NCI-H2029 (cell line): ENCODE measurements at regions not wholly inside any gene's neighbourhood (a gene's known extent, or its start where the extent isn't known, plus 50 kb on each side); places are given as distances from the start of the nearest gene placed in this dataset.
"Not testable (repeated sequence)": the region's sequence is repeated elsewhere in the genome, so short reads cannot be mapped to it uniquely, and the experiment has no call there.

Experiments
- DNase-seq: peaks from one replicate; lab custom pipeline; 2025; lab: John Stamatoyannopoulos, UW

DNA sequence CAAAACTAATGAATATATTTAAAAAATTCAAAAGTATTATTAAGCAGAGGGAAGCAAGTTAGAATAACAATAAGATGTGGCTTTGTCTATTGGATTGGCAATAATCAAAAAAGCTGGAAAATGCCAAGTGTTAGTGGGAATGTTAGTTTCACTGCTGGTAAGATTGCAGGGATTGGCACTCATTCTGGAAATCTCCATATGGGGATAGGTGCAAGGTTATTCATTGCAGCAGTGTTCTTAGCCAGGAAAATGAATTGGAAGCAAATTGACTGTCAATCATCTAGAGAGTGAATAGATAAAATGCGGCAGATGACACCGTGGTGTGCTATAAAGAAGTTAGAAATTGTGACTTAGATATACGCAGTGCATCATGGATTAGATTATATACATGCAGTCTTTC lies 1615.5 kb upstream of the PCDH7 start:
- DNase-seq = no peak

DNA sequence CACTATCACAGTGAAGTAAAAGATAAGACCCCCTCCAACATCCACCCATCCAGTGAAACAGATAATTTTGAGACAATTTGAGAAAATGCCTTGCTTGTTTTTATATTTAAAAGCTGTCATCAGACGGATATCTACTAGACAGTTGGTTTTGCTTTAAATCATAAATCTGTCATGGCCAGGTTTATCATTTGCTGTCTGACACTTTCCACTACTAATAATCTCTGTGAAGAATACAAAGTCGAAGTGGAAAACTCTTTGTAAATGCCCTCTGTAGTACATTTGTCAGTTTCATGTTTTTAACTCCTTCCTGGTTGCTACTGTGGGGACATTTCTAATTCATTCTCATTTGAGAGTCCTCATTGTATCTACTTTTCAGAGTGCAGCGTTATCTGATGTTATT lies 1606.2 kb upstream of the PCDH7 start:
- no peak for DNase-seq

DNA sequence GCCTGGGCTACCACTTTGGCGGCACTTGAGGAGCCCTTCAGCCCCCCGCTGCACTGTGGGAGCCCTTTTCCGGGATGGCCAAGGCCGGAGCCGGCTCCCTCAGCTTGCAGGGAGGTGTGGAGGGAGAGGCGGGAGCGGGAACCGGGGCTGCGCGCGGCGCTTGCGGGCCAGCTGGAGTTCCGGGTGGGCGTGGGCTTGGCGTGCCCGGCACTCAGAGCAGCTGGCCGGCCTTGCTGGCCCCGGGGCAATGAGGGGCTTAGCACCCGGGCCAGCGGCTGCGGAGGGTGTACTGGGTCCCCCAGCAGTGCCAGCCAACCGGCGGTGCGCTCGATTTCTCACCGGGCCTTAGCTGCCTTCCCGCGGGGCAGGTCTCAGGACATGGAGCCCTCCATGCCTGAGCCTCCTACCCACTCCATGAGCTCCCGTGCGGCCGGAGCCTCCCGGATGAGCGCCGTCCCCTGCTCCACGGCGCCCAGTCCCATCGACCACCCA lies 1602.9 kb upstream of the PCDH7 start:
- not testable (repeated sequence) for DNase-seq

DNA sequence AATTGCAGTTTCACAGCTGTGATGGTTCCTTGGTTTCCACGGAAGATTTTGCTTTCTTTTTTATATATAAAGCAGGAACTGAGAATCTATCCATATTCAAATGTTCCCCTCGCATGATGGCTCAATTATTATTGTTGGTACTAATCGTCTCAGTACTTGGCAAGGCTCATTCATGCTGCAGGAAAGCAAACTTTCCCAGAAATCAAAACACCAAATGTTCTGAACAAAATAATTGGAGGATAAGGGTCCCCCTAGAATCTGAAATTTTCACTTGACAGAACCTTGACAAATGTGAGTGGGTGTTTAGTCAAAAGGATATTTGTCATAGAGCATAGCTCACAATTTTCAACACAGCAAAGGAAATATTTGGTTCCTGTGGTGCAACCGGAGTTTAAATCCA lies 1598.6 kb upstream of the PCDH7 start:
- no peak for DNase-seq

DNA sequence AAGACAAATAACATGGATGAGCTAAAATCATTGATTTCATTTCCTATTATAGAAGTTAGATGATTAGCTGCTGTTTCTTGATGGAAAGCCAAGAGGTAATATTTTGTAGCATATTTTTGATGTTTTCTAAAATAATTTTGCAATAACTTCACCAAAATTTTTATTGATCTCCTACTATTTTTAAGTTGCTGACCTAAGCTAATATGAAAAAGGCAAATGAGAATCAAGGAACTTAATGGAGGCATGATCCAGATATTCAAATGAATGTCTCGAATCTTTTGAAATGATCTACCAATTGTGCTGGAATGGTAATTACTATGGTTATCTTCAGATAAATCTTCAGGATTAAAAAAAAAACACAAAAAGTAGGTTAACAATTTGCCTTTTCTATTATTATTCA lies 1591.4 kb upstream of the PCDH7 start:
- no peak for DNase-seq

DNA sequence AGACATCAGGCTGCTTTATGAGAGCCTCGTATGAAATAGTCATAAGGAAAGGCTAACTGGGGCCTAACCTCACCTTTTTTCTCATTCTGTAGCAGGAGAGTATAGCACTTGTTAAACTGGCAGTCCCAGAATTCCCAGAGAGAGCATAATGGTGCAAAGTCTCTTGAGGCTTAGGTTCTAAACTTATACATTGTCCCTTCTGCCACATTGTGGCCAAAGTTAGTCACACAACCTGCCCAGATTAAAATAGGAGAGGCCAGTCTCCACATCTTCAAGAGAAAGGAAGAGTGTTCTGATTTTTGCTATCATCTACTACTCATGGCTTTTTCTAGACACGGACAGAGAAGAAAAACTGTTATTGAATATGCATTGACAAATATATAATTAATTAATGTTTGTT lies 1588.9 kb upstream of the PCDH7 start:
- no peak for DNase-seq

DNA sequence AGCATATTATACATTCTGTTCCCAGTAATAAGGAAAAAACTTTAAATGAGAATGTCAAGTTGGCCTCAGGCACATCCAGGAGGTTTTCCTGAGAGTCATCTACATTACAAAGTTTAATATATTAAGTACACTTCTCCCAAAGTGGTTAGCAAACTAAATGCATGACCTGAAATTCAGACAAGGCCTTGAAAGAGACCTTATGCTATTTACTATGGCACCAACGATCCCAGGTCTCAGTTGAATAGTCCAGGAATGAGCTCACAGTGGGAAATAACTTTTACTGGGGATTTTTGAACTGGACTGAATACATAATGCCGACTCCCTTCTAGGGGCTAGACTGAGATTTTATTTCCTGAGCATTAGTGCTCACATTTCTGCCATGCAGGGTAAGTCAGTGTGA lies 1577.5 kb upstream of the PCDH7 start:
- no peak for DNase-seq

DNA sequence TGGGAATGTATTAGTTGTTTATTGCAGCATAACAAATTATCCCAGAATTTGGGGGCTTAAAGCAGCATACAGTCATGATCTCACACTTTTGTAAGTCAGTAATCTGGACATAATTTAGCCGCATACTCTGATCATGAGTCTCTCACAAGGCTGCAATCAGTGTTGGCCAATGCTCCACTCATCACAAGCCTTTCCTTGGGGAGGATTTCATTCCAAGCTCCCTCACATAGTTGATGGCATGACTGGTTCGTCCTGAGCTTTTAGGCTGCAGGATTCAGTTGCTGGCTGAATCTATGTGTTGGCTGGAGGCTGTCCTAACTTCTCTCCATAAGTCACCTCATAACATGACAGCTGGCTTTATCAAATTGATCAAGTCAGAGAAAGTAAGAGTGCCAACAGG lies 1568.6 kb upstream of the PCDH7 start:
- DNase-seq = no peak

DNA sequence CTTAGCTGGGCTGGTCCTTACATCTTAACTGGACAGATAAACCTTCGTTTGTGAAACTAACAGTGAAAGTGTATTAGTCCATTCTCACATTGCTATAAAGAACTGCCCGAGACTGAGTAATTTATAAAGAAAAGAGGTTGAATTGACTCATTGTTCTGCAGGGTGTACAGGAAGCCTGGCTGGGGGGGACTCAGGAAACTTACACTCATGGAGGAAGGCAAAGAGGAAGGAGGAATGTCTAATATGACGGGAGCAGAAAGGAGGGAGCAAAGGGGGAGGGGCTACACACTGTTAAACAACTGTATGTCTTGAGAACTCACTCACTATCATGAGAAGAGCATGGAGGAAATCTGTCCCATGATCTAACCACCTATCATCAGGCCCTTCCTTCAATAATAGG lies 1566.5 kb upstream of the PCDH7 start:
- no peak for DNase-seq

DNA sequence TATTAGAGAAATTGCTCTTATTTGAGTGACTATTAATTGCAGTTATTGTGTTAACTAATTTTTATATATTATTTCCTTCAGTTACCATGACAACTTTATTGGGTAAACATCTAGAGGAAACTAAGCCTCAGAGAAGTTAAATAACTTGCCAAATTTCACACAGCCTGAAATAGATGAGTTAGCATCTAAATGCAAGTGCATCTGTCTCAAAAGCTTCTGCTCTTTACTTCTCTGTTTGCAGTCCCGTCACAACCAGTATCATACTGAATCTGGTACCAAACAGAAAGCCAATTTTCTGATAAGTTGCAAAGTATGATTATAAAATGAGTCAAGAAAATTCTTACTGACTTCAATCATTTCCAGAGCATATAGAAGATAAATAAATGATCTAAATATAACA lies 1544.9 kb upstream of the PCDH7 start:
- DNase-seq = no peak

DNA sequence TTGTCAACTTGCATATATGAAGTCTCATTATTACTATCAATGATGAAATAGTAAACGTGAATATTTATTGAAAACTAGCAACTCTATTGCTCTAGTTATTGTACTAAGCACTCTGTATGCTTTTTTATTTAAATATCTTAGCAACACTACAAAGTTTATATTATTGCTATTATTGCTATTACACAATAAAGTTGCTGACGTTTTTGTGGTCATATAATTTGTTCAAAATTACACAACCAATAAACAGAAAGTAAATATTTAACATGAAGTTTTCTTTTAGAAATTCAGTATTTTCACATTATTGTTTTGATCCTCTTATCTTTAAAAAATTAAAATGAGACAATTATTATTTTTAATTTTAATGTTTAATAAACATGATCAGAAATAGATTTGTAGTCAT lies 1521.1 kb upstream of the PCDH7 start:
- no peak for DNase-seq

DNA sequence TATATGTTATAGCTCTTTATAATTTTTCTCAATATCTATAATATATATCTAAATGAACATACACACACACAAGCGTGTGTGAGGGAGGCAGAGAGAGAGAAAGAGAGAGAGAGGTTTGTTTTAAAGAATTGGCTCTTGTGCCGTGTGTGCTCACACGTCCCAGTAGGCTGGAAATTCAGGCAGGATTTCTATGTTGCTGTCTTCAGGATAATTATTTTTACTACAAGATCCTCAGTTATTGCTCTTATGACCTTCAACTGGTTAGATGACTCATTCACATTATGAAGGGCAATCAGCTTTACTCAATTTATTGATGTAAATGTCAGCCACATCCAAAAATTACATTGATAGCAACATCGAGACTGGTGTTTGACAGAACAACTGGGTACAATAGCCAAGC lies 1520.7 kb upstream of the PCDH7 start:
- DNase-seq = no peak

DNA sequence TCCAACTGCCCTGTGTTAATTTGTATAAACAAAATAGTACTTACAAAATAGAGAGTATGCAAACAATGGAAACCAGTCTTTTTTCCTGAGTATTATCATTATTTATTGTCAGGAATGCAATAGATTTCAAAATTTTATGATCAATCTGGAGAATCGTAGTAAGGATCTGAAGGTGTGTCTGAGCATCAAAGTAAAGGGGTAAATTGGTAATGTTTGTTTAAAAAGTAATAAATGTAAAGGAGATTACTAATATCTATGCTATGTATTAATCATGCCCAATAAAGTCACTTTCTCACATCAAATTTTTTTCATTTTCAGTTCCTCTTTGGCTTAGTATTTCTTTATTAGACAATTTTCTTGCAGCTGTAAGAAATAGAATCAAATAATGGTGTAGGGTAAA lies 1507.1 kb upstream of the PCDH7 start:
- DNase-seq = no peak

DNA sequence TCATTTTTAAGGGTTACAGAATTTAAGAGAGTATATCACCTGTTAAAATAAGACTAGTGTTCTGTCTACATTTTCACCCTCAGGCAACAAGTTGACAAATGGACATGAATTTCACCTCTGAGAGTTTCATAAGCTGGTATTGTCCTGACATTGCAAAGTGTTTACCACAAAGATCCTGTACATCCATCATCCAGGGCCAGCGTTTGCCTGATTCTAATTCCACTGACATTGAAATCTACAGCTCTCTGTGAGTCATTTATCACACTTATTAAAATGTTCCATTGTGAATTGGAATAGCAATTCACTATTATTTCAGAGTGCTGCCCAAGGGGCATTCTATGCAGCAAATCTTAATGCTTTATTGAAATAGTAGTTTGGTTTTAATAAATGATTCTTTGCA lies 1499.4 kb upstream of the PCDH7 start:
- DNase-seq = no peak

DNA sequence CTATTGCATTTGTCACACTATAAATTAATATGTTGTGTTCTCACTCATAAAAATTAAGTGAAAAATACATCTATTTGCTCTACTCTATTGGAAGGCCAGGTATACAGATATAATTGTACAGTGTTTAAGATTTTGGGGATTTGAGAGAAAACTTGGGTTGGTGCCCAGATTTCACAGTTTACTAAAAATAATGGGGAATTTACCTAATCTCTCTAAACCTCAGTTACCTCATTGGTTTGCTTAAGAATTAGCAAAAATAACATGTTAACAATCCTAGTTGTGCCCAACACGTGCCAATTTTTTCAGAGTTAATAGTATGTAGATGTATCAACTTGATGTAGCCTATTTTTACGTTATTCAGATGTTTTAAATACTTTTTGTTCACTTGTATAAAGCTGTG lies 1495.3 kb upstream of the PCDH7 start:
- no peak for DNase-seq

DNA sequence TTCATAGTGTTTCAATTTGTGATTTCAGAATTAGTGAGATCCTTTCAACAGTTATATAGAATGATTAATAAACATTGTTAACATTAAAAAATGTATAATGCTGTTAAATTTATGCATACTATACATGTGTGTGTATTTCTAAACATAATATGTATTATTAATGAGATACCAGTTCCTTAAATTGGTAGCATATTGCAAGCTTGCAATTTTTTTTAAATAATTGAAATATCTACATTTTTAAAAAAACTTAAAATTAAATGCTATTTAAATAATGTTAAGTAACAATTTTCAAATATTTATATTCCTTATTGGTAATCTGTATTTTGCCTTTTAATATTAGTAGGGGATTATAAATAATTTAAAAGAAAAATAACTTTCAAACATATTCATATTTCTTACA lies 1479.5 kb upstream of the PCDH7 start:
- no peak for DNase-seq

DNA sequence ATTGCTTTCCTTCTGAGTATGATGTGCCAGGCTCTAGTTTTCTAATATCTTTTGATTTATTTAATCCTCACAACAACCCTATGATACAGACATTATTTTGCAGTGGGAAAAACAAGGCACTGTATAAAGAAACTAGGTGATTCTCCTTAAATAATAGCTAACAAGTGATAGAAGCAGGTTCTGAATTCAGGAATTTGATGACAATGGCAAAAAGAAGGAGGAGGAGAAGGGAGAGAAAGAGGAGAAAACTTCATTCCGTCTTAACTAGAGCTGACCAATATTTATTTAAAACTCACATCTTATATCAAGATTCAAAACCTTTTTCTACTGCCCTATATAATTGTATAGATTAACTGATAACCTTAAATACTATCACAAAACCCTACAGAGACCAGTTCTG lies 1477.1 kb upstream of the PCDH7 start:
- DNase-seq = no peak

DNA sequence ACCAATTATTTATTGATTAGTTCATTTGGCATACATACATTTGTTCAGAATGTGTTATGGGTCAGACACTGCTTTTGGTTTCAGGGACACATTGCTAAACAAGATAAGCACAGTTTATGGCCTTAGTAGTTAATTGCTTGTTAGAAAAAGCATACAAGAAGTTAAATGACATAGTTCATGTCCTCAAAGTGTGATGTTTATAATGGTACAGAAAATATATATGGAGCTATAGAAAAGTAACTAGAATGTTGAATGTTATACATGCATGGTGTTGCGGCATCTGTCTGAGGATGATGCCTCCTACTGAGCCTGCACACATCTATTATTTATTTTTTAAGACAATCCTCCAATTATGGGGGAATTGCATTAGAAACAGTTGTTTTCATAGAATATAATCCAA lies 1476.3 kb upstream of the PCDH7 start:
- no peak for DNase-seq

DNA sequence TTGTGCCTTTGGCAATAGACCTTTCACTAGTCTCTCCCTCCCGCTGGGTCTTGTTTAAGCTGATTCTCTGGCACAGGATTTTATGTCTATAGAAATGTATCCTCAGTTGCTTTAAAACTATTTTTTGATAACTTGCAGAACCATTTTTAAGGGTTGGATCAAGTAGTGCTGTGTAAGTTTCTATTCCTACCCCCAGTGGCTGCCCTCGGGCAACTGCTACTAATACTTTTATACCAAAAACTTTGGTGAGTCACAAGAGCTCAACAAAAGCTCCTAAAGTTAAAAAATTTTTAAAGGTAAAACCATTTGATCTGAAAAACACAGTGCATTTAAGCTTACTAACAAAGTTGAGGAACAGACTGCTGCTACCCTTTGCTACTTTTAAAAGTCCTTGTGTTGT lies 1460.6 kb upstream of the PCDH7 start:
- no peak for DNase-seq

DNA sequence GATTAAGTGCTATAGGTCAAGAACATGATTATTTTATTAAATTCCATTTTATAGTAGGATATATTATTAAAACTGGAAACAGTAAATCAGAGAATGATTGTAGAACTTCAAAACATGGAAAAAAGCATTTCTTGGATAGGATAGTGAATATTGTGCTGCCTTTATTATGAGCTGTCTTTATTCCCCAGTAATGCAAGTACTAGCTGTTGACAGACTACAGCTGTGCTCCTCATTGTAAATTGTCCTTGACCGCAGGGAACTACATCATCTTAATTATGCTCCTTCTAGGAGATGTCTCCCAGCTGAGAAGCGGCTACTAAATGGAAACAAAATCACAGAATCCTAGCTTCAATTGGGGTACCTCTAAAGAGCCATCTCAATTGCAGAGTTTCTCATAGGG lies 1457.2 kb upstream of the PCDH7 start:
- DNase-seq = no peak

DNA sequence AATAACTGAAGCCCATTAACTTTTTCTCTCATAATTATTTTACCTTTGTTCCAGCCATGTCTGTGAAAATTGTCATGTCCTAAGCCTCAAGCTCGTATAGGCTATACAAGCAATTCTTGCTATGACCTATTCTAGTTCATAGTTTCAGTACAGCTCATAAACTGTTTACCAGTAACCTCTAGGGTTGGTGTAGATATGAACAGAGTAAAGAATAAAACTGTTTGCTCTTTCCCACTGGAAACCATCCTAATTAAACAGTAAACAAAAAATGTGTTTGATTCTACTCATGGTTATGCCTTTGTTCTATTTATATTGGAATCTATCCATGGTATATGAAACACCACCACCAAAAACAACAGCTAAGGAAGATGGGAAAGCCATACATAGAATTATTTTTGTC lies 1444.0 kb upstream of the PCDH7 start:
- peak; percentile 83 for DNase-seq

DNA sequence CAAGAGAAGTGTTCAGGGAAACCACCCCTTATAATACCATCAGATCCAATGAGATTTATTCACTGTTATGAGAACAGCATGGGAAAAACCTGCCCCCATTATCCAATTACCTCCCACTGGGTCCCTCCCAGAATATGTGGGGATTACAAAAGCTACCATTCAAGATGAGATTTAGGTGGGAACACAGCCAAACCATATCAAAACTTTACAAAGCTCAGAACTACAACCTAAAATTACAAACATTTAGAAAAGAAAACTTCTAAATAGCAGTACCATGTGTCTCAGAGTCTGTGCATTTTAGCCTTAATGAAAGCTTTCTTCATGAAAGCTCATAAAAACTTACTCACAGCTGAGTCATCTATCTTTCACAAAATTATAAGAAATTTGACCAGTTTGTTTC lies 1442.8 kb upstream of the PCDH7 start:
- no peak for DNase-seq

DNA sequence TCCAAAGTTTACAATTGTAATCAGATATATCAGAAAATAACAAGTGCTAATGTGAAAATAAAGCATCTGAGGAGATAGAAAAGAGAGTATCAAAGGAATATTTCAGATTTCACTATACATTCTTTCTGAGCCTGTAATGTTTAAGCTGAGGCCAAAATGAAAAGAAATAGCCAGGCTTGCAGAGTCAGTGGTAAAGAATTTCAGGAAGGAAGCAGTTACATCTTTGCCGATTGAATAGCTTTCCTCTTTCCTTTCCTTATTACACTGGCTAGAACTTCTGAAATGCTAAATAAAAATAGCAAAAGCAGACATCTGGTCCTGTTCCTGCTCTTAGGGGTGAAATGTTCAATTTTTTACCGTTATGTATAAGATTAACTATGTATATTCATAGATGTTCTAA lies 1441.6 kb upstream of the PCDH7 start:
- DNase-seq = no peak

DNA sequence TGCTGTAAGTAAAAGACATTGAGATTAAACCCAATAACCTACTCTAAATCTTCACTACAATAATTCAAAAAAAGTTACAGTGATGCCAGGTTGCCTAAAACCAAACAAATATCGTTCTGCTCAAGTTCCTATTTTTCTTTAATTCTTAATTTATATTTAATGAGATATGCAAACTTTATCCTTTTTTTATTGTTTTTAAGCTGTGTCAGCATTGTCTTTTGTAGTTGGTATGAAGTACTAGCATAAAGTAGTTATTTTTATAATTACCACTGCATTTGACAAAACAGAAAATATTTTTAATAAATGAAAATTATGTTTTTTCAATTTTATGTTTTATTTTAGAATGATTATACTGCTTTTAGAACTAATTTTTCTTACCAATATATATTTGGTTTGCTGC lies 1431.1 kb upstream of the PCDH7 start:
- DNase-seq = no peak

DNA sequence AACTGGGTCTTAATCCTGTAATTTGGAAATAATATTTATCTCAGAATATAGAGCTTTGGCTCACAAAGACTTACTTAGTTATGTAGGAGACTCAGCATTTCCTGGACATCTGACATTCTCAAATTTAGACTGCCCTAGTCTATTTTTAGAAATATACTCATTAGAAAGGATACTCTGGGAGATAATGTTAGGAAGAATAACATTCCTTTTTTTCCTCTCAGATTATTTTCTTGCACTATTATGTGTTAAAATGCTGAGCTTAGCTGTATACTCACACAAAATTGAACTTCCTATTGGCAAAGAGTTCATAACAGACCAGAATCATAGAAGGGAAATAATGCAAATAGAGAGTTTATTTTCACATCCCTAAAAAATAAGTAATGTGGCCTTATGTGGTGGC lies 1424.9 kb upstream of the PCDH7 start:
- no peak for DNase-seq
